DOHH2 (cell line): ENCODE measurements at regions not wholly inside any gene's neighbourhood (a gene's known extent, or its start where the extent isn't known, plus 50 kb on each side); places are given as distances from the start of the nearest gene placed in this dataset.

ENCODE experiments used
- EZH2phosphoT487 ChIP-seq: fragments of 200-600 bp; sonication (generic); IDR thresholded peaks from 2 replicates; pipeline ENCODE4 v1.6.1; 2017; ENCODE audit warnings: borderline replicate concordance, mild to moderate bottlenecking, antibody characterized with exemption, low read length, moderate library complexity, mixed read lengths
- TF ChIP-seq, protein P1 (sequence below): fragments of 200-600 bp; sonication (generic); IDR thresholded peaks from one replicate; pipeline ENCODE4 v1.5.1; 2014; ENCODE audit warnings: antibody characterized with exemption, mild to moderate bottlenecking, low read depth, low read length; ENCODE audit not compliant: poor library complexity, severe bottlenecking

DNA sequence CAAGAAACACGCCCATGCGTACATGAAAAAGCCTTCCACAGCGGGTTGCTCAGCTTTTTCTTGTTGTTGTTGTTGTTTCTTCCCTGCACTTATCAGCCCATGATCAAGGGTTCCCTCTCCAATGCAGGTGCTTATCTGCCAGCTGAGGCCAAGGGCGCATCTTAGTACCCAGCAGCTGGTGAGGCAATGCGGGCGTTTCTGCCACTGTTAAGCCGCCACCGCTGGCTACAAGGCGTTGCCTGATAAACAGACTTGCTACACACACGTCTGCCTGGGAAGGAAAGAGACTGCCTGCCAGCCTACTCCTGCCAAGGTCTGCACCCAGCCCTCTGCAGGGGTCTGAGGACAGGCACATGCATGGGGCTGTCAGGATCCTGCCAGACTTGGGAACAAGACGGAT is 345.9 kb downstream of the BCL11B start:
- TF ChIP-seq, protein P1, sequence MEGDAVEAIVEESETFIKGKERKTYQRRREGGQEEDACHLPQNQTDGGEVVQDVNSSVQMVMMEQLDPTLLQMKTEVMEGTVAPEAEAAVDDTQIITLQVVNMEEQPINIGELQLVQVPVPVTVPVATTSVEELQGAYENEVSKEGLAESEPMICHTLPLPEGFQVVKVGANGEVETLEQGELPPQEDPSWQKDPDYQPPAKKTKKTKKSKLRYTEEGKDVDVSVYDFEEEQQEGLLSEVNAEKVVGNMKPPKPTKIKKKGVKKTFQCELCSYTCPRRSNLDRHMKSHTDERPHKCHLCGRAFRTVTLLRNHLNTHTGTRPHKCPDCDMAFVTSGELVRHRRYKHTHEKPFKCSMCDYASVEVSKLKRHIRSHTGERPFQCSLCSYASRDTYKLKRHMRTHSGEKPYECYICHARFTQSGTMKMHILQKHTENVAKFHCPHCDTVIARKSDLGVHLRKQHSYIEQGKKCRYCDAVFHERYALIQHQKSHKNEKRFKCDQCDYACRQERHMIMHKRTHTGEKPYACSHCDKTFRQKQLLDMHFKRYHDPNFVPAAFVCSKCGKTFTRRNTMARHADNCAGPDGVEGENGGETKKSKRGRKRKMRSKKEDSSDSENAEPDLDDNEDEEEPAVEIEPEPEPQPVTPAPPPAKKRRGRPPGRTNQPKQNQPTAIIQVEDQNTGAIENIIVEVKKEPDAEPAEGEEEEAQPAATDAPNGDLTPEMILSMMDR, result no peak
- no peak for TF ChIP-seq EZH2phosphoT487
